HG03135 (cell line): ENCODE measurements at regions not wholly inside any gene's neighbourhood (a gene's known extent, or its start where the extent isn't known, plus 50 kb on each side); places are given as distances from the start of the nearest gene placed in this dataset.
"Not testable (repeated sequence)": the region's sequence is repeated elsewhere in the genome, so short reads cannot be mapped to it uniquely, and the experiment has no call there.

ENCODE experiments used
- ATAC-seq: cut with Tn5 transposase; IDR thresholded peaks from one replicate; pipeline ENCODE4 v1.9.1; 2021; ENCODE audit warnings: mild to moderate bottlenecking, moderate library complexity; ENCODE audit not compliant: unreplicated experiment

DNA sequence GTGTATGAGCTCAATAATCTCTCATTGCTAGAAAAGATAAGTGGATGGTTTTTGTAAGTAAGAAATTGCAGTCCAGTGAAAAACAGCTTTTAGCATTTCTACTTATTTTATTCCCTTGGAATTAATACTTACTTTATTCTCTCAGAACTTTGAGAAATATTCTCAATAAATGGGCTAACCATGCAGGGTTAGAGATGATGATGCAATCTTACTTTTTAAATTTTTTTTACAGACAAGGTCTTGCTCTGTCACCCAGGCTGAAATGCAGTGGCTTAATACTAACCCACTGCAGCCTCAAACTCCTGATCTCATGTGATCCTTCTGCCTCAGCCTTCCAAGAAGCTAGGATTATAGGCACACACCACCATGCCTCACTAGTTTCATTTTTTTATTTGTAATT is 440.8 kb upstream of the ZP4 start:
- no peak for ATAC-seq

DNA sequence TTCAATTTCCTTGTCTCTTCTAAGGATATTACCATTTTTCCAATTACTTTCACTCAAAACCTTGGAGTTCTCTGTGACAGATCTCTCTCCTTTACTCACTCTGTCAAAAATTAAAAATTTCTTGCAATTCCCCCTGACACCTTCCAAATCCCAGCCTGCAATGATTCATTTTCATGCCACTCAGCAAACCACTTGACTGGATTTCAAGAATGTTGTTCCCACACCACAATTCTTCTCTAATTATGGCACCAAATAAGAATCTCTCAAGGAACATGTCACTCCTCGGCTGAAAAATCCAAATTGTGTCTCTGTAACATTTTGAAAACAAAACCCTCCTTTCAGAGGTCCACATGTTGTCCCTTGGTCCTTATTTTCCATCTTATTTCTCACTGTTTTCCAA is 438.9 kb upstream of the ZP4 start:
- ATAC-seq, result no peak

DNA sequence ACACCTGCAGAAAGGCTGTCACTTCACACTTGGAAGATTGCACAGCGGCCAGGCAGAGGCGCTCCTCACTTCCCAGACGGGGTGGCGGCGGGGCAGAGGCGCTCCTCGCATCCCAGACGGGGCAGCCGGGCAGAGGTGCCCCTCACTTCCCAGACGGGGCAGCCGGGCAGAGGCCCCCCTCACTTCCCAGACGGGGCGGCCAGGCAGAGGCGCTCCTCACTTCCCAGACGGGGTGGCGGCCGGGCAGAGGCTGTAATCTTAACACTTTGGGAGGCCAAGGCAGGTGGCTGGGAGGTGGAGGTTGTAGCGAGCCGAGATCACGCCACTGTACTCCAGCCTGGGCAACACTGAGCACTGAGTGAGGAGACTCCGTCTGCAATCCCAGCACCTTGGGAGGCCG is 436.3 kb upstream of the ZP4 start:
- not testable (repeated sequence) for ATAC-seq

DNA sequence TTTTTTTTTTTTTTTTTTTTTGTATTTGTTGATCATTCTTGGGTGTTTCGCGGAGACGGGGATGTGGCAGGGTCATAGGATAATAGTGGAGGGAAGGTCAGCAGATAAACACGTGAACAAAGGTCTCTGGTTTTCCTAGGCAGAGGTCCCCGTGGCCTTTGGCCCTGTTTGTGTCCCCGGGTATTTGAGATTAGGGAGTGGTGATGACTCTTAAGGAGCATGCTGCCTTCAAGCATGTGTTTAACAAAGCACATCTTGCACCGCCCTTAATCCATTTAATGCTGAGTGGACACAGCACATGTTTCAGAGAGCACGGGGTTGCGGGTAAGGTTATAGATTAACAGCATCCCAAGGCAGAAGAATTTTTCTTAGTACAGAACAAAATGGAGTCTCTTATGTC is 435.8 kb upstream of the ZP4 start:
- ATAC-seq, result not testable (repeated sequence)

DNA sequence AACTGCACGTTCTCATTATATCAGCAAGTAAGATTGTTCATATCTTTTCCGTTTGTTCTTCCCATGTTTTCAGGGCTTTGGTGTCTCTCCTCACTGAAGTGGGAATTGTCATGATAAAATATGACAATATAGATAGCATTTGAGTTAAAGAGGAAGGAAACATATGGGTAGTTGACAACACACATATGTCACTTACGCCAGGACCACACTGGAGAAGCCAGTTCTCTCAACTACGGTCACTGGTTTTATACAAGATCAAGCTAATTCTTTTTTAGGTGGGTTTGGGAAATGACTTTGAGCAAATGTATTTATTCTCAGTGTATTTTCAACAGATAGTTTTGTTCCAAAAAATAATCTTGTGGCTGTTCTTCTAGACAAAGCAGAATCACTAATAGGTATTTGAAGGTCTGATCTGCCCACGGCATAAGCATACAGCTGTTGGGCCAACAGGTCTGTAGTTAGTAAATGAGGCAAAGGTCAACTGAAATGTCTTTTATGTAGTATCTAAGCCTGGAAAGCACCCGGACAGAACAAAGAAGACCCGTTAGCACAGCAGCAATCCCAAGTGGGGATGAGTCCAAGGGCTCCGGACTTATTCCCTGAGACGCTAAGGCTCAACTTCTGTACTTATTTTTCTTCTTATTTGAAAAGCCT is 433.6 kb upstream of the ZP4 start:
- no peak for ATAC-seq

DNA sequence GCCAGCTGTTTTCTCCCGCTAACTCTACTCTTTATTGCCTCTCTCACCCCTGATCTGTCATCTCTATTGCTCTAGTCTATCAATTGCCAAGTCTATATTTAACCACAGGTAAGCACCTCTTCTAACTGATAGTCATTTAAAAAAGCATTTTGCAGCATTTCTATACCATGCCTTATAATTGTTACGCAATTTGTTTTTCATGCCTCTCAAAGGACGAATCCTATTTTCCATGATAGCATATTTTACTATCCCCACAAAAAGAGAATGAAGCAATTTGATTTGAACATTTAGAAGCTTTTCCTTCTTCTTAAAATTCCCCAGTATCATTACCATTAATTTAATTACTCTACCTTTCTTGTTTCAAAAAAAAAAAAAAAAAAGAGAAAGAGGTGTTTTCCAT is 432.8 kb upstream of the ZP4 start:
- no peak for ATAC-seq

DNA sequence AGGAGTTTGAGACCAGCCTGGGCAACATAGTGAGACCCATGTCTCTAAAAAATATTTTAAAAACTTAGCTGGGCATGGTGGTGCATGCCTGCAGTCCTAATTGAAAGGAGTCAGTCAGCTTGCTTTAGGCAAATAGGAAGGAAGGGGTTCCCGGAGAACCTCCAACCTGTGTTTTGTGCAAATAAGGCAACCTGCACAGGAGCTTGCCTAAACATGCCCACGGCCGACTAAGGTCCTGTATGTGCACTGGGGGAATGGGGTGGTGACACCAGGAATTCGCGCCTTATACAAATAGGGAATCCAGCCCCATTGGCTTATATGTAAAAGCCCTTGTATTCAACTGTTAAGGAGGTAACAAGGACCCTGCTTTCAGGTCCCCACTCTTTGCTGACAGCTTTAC is 429.2 kb upstream of the ZP4 start:
- no peak for ATAC-seq

DNA sequence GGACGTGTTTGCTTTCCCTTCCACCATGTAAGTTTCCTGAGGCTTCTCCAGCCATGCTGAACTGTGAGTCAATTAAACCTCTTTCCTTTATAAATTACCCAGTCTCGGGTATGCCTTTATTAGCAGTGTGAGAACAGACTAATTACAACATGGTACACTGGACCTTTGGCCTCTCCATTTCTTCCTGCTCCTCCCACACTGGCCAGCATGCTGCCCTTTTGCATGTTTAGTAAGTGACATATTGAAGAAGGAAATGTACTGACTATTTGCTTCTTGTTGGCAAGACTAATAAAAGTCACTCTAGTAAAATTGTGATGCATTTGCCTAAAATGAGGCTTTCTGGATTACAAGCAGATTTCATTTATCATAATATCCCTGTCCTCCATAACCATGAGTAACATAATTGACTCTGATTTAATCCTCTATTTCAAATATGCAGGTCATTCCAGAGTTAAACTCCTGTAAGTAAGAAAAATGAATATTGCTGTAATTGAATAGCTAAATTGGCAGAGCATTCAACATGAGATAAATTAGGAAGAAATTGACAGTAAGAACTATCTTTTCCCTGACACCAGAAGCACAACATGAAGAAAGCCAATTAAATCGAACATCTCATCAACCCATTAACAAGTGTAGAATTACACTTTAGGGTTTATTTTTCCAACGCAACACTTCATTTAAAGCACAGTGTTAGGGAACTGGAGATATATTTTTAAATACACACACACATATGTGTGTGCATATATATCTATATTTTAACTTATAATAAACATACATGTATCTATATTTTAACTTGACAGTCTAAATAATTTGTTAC is 427.8 kb upstream of the ZP4 start:
- no peak for ATAC-seq

DNA sequence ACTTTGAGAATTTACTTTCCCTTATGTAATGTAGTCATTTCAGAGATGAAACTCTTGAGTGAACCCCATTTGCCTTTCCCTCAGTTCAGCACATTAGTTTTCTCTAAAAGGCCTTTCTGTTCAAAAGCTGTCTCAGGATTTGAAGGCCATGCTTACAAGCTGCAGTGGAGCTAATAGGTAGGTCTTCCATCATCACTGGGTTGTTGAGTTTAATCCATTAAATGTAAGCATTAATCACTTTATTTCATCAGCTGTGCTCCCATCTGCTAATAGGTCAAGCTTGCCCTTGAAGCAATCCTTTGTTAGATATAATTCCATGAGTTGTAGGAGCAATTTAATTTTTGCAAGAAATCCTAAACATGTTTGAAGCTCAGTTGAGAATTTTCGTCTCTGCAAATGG is 422.2 kb upstream of the ZP4 start:
- ATAC-seq, result no peak

DNA sequence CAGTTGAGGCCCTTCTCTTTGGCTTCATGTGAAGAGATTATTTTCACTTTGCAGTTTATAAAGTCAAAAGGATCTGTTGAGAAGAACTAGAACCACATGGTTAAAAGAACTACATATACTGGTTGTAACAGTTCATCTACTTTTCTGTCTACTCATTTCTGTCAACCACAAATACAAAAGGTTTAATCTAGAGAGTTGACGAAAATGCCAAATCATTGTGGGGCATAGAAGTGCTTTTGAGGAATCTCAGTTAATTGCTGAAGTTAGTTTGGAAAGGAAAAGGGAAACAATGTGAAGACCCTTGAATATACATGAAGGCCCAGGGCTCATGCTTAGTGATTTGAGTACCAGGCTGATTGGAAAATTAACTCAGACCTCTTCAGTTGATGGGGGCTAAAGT is 415.7 kb upstream of the ZP4 start:
- no peak for ATAC-seq

DNA sequence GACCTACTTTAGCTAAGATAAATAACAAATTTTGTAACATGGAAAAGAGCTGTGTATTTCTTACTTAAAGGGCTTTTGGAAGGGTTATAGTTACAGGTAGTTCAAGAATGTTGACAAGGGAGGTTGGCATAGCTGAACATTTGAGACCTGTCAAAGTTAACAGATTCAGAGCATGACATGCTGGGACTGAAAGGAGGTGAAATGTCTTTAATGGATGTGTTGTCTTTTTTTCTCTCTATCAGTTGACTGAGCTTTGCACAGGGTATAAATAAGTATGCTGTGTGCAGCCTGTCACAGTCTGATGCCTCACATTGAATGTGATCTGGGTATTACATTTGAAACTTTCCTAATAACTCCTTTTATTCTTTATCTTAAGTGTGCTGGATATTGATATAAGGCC is 411.9 kb upstream of the ZP4 start:
- ATAC-seq, result no peak

DNA sequence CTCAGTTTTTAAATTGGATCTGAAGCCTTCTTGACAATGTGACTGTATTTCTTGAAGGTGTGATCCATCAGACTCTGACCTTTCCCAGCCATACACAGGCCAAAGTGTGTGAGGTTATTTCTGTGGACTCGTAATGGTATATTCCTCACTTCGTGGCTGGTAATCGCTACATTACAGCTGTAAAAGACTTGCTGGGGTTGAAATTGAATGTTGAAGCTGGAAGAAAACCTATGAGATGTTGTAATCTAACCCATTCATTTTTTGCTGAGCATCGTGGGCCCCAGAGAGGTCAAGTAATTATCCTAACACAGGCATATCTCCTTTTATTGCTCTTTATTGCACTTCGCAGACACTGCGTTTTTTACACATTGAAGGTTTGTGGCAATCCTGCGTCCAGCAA is 405.6 kb upstream of the ZP4 start:
- ATAC-seq, result no peak

DNA sequence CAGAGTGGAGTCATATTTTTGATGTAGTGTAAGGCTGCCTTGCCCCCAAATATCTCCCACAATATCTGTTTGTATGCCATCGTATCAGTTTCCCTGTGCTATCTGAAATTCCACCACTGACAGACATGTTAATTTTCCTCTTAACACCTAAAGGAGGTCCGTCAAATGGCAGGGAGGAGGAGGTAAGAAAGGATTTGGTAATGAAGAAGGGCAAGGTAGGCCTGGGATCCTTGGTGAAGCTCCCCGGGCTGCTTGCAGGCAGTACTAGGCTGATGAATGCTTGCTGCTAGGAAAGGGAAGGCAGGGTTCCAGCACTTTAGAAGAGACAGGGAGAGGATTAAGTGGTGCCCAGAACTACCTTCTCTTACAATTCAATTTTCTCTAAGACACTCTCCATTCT is 402.4 kb upstream of the ZP4 start:
- no peak for ATAC-seq

DNA sequence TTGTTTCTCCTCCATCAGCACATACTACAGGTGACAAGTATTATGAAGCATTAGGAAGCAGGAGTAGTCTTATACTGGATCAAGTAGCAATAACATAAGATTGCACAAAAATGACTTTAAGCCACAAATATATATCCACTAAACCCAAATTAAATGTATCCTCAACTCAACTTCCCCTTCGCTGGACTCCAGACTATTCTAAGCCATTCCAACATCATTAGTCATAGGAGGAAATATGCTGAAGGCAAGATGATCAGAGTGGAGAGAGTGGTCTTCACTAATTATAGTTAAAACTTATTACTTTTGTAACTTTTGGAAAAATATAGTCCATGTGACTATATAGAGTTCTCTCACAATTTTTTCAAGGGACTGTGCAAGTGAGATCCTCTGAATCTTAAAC is 390.7 kb upstream of the ZP4 start:
- no peak for ATAC-seq

DNA sequence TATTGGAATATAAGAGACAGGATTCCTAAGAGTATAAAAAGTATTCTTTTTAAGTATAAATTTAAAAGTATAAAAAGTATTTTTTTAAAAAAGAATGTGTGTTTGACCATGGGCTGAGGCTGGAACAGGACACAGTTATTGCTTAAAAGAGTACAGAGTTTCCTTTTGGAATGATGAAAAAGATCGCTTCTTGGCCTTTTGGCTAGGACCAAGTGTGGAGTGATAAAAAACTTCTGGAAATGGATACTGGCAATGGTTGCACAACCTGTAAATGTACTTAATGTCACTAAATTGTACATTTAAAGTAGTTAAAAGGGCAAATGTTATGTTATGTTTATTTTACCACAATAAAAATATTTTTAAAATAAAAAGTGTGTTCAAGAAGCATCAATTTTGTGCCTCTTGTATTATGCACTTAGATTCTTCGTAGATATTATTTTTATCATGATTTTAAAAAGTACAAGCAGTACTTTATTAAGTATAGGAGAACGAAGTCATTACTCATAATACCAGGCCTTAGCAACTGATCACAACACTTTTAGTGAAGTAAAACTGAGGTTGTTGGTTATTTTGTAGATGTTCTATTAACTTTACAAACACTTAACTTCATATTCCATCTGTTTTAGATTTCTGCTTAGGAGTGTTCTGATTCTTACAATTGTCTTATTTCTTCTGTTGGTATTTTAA is 389.1 kb upstream of the ZP4 start:
- no peak for ATAC-seq

DNA sequence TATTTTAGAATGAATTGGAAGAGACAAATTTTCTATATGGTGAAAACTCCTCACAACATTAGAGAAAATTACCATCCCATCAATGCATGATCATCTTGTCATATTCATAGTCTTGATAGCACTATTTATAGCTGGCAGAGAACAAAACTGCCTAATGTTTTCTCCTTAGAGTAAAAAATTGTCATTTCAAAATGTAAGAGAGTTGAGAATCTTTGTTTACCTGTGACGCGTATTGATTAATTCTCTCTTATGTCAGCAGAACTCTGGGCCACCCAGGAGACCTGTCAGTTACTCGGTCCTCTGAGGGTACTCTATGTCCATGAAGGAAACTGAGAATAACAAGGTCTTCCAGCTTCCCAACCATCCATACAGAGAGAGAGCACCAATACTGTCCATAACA is 381.4 kb upstream of the ZP4 start:
- ATAC-seq, result no peak

DNA sequence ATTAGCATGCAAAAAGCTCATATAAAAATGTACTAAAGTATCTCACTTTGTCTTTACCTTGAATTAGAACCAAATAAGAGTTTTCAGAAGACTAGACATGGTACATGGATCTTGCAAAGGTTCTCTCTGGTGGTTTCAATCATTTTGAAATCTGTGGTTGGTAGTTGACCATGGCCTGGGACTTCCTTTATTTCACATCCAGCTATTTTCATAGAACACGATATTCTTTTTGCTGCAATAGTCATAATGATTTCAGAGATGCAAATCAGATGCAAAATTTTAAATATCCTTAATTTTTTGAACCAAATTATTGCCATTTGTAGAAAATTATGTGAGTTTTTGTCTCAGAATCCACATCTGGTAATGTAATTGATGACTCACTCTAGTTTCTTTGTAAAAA is 375.1 kb upstream of the ZP4 start:
- no peak for ATAC-seq

DNA sequence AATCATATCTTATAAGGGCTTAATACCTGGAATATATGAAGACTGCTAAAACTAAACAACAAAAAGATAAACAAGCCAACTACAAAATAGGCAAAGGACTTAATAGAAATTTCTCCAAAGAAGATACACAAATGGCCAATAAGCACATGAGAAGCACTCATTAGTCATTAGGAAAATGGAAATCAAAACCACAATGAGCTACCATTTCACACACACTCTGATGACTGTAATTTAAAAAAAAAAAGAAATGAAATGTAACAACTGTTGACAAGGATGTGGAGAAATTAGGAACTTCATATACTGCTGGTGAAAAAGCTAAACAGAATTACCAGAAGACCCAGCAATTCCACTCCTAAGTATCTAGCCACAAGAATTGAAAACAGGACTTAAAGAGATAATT is 374.2 kb upstream of the ZP4 start:
- ATAC-seq, result no peak

DNA sequence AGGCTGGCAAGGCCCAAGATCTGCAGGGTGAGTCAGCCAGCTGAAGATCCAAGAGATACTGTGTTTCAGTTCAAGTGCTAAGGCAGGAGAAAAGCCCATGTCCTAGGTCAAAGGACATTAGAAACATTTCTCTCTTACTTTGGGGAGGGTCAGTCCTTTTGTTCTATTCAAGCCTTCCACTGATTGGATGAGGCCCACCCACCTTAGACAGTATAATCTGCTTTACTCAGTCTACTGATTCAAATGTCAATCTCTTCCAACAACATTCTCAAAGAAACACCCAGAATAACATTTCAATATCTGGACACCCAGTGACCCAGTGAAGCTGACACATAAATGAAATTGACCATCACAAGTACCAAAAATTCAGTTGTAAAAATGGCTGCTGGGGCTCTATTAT is 367.8 kb upstream of the ZP4 start:
- no peak for ATAC-seq

DNA sequence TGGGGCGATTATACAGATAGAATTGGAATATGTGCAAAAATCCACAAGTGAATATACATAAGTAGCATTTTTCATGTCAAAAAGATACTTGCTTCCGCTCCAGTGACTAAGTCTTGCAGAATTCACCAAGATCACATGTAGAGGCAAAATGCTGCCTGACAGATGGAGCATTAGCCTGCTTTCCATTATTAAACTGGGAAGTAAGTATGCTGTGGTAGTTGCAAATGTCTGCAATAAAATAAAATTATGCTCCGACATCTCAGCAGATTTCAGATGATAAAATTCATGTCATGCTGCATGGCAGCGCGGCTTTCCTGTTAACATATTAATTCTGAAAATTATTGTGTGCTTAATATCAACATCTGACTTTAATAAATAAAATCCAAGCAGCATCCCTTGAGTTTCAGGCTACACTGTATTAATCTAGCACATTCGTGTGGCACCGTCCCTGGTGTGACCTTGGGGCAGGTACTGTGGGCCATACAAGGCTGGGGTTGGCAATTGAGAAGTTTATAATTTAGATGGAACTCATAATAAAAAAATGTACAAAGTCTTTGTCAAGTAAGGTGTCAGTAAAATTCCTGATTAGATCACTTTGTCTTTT is 366.4 kb upstream of the ZP4 start:
- ATAC-seq, result no peak

DNA sequence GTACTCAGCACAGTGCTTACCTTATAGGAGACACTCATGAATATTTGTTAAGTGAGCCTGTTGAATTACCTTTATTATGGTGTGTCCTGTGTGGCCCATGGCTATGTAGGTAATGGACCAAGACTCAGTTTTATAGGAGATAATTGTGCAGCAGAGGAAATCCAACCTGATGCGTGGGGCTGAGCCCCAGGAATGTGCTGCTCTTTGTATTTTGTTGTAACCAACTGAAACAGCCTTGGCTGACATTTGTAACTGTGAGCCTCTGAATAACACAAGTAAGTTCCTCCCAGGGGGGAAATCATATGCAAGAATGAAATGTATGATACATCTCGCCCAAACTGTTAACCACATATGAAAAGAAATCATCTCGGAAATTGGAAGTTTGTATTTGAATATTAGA is 364.2 kb upstream of the ZP4 start:
- no peak for ATAC-seq
